Neural cell (in vitro differentiated cells): ENCODE measurements at regions not wholly inside any gene's neighbourhood (a gene's known extent, or its start where the extent isn't known, plus 50 kb on each side); places are given as distances from the start of the nearest gene placed in this dataset.

Experiments used
- H2AFZ ChIP-seq: fragments of 200-600, 300-800 bp; sonication (generic), shearing (Covaris generic); 2 replicates; pipeline ENCODE4 v1.6.0; 2014; ENCODE audit warnings: low read depth, mild to moderate bottlenecking, antibody characterized with exemption, low read length, moderate library complexity
- H3F3A ChIP-seq: fragments of 200-600 bp; shearing (Covaris generic); 2 replicates; pipeline ENCODE4 v1.6.1; 2016; ENCODE audit warnings: mild to moderate bottlenecking, moderate library complexity, mixed read lengths, antibody characterized with exemption, low read length; ENCODE audit not compliant: insufficient read depth, poor library complexity, severe bottlenecking
- H3K27ac ChIP-seq: fragments of 200-600, 300-800 bp; sonication (generic), shearing (Covaris generic); 2 replicates; pipeline ENCODE4 v1.5.1; 2014; ENCODE audit warnings: mild to moderate bottlenecking, low read length, moderate library complexity
- H3K27me3 ChIP-seq: fragments of 300-800, 200-600 bp; sonication (generic), shearing (Covaris generic); 2 replicates; pipeline ENCODE4 v1.6.0; 2014; ENCODE audit warnings: mild to moderate bottlenecking, low read depth, low read length, moderate library complexity; ENCODE audit not compliant: insufficient read depth
- H3K36me3 ChIP-seq: fragments of 300-800, 200-600 bp; sonication (generic), shearing (Covaris generic); 2 replicates; pipeline ENCODE4 v1.5.1; 2014; ENCODE audit warnings: mild to moderate bottlenecking, antibody characterized with exemption, low read length, moderate library complexity; ENCODE audit not compliant: insufficient read depth
- H3K4me2 ChIP-seq: fragments of 300-800, 200-600 bp; sonication (generic), shearing (Covaris generic); 2 replicates; pipeline ENCODE4 v1.6.0; 2014; ENCODE audit warnings: mild to moderate bottlenecking, low read length
- H3K4me3 ChIP-seq: fragments of 300-800, 200-600 bp; sonication (generic), shearing (Covaris generic); 2 replicates; pipeline ENCODE4 v1.5.1; 2014; ENCODE audit warnings: mild to moderate bottlenecking, low read length, moderate library complexity
- H3K79me2 ChIP-seq: fragments of 200-600 bp; shearing (Covaris generic); replicated peaks from 2 replicates; pipeline ENCODE4 v1.6.0; 2014; ENCODE audit warnings: mild to moderate bottlenecking, low read length, moderate library complexity; ENCODE audit not compliant: insufficient read depth
- H3K9ac ChIP-seq: fragments of 300-800, 200-600 bp; sonication (generic), shearing (Covaris generic); 2 replicates; pipeline ENCODE4 v1.6.1; 2016; ENCODE audit warnings: mild to moderate bottlenecking, low read length, mixed read lengths
- H3K9me2 ChIP-seq: fragments of 200-600 bp; shearing (Covaris generic); 2 replicates; pipeline ENCODE4 v1.6.1; 2016; ENCODE audit warnings: mild to moderate bottlenecking, low read length, mixed read lengths; ENCODE audit not compliant: insufficient read depth
- H3K9me3 ChIP-seq: fragments of 200-600, 300-800 bp; sonication (generic), shearing (Covaris generic); 2 replicates; pipeline ENCODE4 v1.6.1; 2016; ENCODE audit warnings: mild to moderate bottlenecking, mixed run types, low read length, moderate library complexity, mixed read lengths
- H4K20me1 ChIP-seq: fragments of 200-600 bp; shearing (Covaris generic); 2 replicates; pipeline ENCODE4 v1.6.1; 2016; ENCODE audit warnings: mild to moderate bottlenecking, mixed run types; ENCODE audit not compliant: insufficient read depth
- EP300 ChIP-seq: fragments of 450-650 bp; conservative IDR thresholded peaks from 2 replicates; pipeline ENCODE4 v1.6.1; 2014; ENCODE audit warnings: antibody characterized with exemption, mild to moderate bottlenecking, moderate library complexity; ENCODE audit not compliant: poor library complexity, severe bottlenecking
- EZH2 ChIP-seq: fragments of 200-600, 300-800 bp; shearing (Covaris generic), sonication (generic); IDR thresholded peaks from 2 replicates; pipeline ENCODE4 v1.6.1; 2014; ENCODE audit warnings: antibody characterized with exemption, low read length, borderline replicate concordance, mild to moderate bottlenecking; ENCODE audit not compliant: insufficient read depth, poor library complexity, severe bottlenecking
- MXI1 ChIP-seq: fragments of 450-650 bp; conservative IDR thresholded peaks from 2 replicates; pipeline ENCODE4 v1.6.1; 2014; ENCODE audit warnings: antibody characterized with exemption, mild to moderate bottlenecking; ENCODE audit not compliant: poor library complexity, severe bottlenecking
- POLR2AphosphoS5 ChIP-seq: IDR thresholded peaks from 2 replicates; pipeline ENCODE4 v1.6.1; 2012
- RAD21 ChIP-seq: fragments of 450-650 bp; conservative IDR thresholded peaks from 2 replicates; pipeline ENCODE4 v1.6.1; 2014; ENCODE audit warnings: antibody characterized with exemption, mild to moderate bottlenecking, moderate library complexity
- SMC3 ChIP-seq: fragments of 450-650 bp; conservative IDR thresholded peaks from 2 replicates; pipeline ENCODE4 v1.6.1; 2014; ENCODE audit warnings: antibody characterized with exemption, mild to moderate bottlenecking, moderate library complexity; ENCODE audit not compliant: poor library complexity
- TAF1 ChIP-seq: IDR thresholded peaks from 2 replicates; pipeline ENCODE4 v1.6.1; 2012; ENCODE audit warnings: low read depth
- TF ChIP-seq, protein P1 (sequence below): IDR thresholded peaks from 2 replicates; pipeline ENCODE4 v1.6.1; 2012; ENCODE audit warnings: borderline replicate concordance
- TF ChIP-seq, protein P2 (sequence below): fragments of 450-650 bp; IDR thresholded peaks from 2 replicates; pipeline ENCODE4 v1.5.1; 2014; ENCODE audit warnings: antibody characterized with exemption, mild to moderate bottlenecking, moderate library complexity; ENCODE audit not compliant: poor library complexity, severe bottlenecking

DNA sequence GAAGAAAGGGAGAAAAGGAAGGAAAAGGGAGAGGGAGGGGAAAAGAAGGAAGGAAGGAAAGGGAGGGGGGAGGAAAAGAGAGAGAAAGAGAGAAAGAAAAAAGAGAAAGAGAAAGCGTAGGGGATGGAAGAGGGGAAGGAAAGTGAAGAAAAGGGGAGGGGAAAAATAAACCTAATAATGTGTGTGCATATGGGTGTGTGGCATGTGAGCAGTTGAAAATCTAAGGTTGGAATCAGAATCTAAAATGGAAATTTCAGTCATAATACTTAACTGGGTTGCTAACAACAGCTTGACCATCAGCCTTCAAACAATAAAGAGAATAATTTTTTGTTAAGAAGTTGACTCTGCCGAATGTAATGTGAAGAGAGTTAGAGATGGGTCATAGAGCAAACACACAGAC, 407.9 kb upstream of the SLC14A2 start:
- Histone ChIP-seq H3K27me3 (no peaks in the 10 kb centered on the region), H4K20me1 (no peaks in the 10 kb centered on the region), H3K27ac (no peak overlapping the region), H2AFZ (no peak overlapping the region), H3K79me2 (no peaks in the 10 kb centered on the region), H3F3A (no peaks in the 10 kb centered on the region), H3K9ac (no peak overlapping the region), H3K9me2 (no peaks in the 10 kb centered on the region), H3K4me3 (no peak overlapping the region), H3K9me3 (no peaks in the 10 kb centered on the region), H3K36me3 (no peaks in the 10 kb centered on the region), H3K4me2 (no peak overlapping the region)
- TF ChIP-seq, protein P1, sequence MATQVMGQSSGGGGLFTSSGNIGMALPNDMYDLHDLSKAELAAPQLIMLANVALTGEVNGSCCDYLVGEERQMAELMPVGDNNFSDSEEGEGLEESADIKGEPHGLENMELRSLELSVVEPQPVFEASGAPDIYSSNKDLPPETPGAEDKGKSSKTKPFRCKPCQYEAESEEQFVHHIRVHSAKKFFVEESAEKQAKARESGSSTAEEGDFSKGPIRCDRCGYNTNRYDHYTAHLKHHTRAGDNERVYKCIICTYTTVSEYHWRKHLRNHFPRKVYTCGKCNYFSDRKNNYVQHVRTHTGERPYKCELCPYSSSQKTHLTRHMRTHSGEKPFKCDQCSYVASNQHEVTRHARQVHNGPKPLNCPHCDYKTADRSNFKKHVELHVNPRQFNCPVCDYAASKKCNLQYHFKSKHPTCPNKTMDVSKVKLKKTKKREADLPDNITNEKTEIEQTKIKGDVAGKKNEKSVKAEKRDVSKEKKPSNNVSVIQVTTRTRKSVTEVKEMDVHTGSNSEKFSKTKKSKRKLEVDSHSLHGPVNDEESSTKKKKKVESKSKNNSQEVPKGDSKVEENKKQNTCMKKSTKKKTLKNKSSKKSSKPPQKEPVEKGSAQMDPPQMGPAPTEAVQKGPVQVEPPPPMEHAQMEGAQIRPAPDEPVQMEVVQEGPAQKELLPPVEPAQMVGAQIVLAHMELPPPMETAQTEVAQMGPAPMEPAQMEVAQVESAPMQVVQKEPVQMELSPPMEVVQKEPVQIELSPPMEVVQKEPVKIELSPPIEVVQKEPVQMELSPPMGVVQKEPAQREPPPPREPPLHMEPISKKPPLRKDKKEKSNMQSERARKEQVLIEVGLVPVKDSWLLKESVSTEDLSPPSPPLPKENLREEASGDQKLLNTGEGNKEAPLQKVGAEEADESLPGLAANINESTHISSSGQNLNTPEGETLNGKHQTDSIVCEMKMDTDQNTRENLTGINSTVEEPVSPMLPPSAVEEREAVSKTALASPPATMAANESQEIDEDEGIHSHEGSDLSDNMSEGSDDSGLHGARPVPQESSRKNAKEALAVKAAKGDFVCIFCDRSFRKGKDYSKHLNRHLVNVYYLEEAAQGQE, result no peak
- TF ChIP-seq EP300 (no peak), TAF1 (no peak), EZH2 (no peak), RAD21 (no peak), MXI1 (no peak), POLR2AphosphoS5 (no peak), SMC3 (no peak)
- TF ChIP-seq, protein P2, sequence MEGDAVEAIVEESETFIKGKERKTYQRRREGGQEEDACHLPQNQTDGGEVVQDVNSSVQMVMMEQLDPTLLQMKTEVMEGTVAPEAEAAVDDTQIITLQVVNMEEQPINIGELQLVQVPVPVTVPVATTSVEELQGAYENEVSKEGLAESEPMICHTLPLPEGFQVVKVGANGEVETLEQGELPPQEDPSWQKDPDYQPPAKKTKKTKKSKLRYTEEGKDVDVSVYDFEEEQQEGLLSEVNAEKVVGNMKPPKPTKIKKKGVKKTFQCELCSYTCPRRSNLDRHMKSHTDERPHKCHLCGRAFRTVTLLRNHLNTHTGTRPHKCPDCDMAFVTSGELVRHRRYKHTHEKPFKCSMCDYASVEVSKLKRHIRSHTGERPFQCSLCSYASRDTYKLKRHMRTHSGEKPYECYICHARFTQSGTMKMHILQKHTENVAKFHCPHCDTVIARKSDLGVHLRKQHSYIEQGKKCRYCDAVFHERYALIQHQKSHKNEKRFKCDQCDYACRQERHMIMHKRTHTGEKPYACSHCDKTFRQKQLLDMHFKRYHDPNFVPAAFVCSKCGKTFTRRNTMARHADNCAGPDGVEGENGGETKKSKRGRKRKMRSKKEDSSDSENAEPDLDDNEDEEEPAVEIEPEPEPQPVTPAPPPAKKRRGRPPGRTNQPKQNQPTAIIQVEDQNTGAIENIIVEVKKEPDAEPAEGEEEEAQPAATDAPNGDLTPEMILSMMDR, result no peak

DNA sequence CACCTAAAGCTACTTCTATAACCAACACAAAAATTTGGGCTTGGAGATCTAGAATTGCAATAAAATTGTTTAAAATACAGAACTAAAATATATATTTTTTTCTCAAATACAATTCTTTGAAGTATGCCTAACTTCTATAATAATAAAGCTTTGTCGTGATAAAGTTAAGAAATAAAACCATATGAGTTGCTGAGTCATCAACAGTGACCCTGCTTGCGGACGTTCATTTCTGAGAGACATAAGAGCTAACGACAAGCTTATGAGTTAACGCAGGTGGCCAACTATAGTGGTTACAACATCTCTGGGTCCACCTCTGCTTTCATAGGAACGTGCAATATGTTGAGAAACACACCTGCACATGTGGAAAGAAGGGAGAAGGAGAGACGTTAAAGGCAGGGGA, 407.1 kb upstream of the SLC14A2 start:
- TF ChIP-seq EP300, result no peak
- no peak for TF ChIP-seq RAD21
- TF ChIP-seq SMC3, result no peak
- no peak for TF ChIP-seq EZH2
- TF ChIP-seq, protein P1, result no peak
- TF ChIP-seq TAF1, result no peak
- TF ChIP-seq, protein P2, result no peak
- no peak for TF ChIP-seq POLR2AphosphoS5
- no peaks in the 10 kb centered on the region for H3K79me2 ChIP-seq
- no peak overlapping the region for H3K27ac ChIP-seq
- no peaks in the 10 kb centered on the region for H3K9me2 ChIP-seq
- H4K20me1 ChIP-seq, result no peaks in the 10 kb centered on the region
- no peaks in the 10 kb centered on the region for H3K27me3 ChIP-seq
- H3K4me2 ChIP-seq, result no peak overlapping the region
- H3F3A ChIP-seq, result no peaks in the 10 kb centered on the region
- no peaks in the 10 kb centered on the region for H3K9me3 ChIP-seq
- no peak overlapping the region for H2AFZ ChIP-seq
- H3K36me3 ChIP-seq, result no peaks in the 10 kb centered on the region
- H3K9ac ChIP-seq, result no peak overlapping the region
- H3K4me3 ChIP-seq, result no peak overlapping the region
